NCI-H2081 treated with DMSO at 0.1 percent for 48 hours (cell line): ENCODE measurements at regions not wholly inside any gene's neighbourhood (a gene's known extent, or its start where the extent isn't known, plus 50 kb on each side); places are given as distances from the start of the nearest gene placed in this dataset.
"Not testable (repeated sequence)": the region's sequence is repeated elsewhere in the genome, so short reads cannot be mapped to it uniquely, and the experiment has no call there.

Experiments used
- DNase-seq: peaks from one replicate; lab custom pipeline; 2025; lab: John Stamatoyannopoulos, UW

- DNase-seq = not testable (repeated sequence)
Observed at GRCh38 chr2:132220589-132220988, 58.8 kb upstream of the ANKRD30BL start.

- not testable (repeated sequence) for DNase-seq
Observed at GRCh38 chr2:132221886-132222285, 60.1 kb upstream of the ANKRD30BL start.

GRCh38 chr2:132252191-132252893 is 90.6 kb upstream of the ANKRD30BL start:
- DNase-seq = no peak

GRCh38 chr2:132252894-132253264 is 91.1 kb upstream of the ANKRD30BL start:
- no peak for DNase-seq

- no peak for DNase-seq
Observed at GRCh38 chr2:132253496-132254305, 91.9 kb upstream of the ANKRD30BL start.

- DNase-seq = not testable (repeated sequence)
Observed at GRCh38 chr2:132254306-132254919, 92.7 kb upstream of the ANKRD30BL start.

- no peak for DNase-seq
Observed at GRCh38 chr2:132255714-132256113, 94.0 kb upstream of the ANKRD30BL start.

GRCh38 chr2:132256251-132256902 is 94.6 kb upstream of the ANKRD30BL start:
- DNase-seq = no peak

GRCh38 chr2:132256903-132257300 is 95.2 kb upstream of the ANKRD30BL start:
- not testable (repeated sequence) for DNase-seq

GRCh38 chr2:132257301-132258171 is 95.8 kb upstream of the ANKRD30BL start:
- DNase-seq = not testable (repeated sequence)

GRCh38 chr2:132259276-132259675 is 97.5 kb upstream of the ANKRD30BL start:
- DNase-seq = not testable (repeated sequence)

GRCh38 chr2:132265595-132265994 is 103.8 kb upstream of the ANKRD30BL start:
- not testable (repeated sequence) for DNase-seq

GRCh38 chr2:132267105-132267497 is 105.3 kb upstream of the ANKRD30BL start:
- no peak for DNase-seq

- not testable (repeated sequence) for DNase-seq
Observed at GRCh38 chr2:132267498-132268283, 105.9 kb upstream of the ANKRD30BL start.

GRCh38 chr2:132268284-132268976 is 106.7 kb upstream of the ANKRD30BL start:
- not testable (repeated sequence) for DNase-seq

- no peak for DNase-seq
Observed at GRCh38 chr2:132268977-132269523, 107.3 kb upstream of the ANKRD30BL start.

- no peak for DNase-seq
Observed at GRCh38 chr2:132270255-132270654, 108.5 kb upstream of the ANKRD30BL start.

GRCh38 chr2:132270981-132271546 is 109.3 kb upstream of the ANKRD30BL start:
- DNase-seq = no peak

- DNase-seq = not testable (repeated sequence)
Observed at GRCh38 chr2:132271794-132272193, 110.0 kb upstream of the ANKRD30BL start.
